ENCODE measurements at regions not wholly inside any gene's neighbourhood (a gene's known extent, or its start where the extent isn't known, plus 50 kb on each side); places are given as distances from the start of the nearest gene placed in this dataset.

GRCh38 chr20:52433326-52434040 lies 241.9 kb upstream of the ZFP64 start (continued):
- TF ChIP-seq, protein P1, sequence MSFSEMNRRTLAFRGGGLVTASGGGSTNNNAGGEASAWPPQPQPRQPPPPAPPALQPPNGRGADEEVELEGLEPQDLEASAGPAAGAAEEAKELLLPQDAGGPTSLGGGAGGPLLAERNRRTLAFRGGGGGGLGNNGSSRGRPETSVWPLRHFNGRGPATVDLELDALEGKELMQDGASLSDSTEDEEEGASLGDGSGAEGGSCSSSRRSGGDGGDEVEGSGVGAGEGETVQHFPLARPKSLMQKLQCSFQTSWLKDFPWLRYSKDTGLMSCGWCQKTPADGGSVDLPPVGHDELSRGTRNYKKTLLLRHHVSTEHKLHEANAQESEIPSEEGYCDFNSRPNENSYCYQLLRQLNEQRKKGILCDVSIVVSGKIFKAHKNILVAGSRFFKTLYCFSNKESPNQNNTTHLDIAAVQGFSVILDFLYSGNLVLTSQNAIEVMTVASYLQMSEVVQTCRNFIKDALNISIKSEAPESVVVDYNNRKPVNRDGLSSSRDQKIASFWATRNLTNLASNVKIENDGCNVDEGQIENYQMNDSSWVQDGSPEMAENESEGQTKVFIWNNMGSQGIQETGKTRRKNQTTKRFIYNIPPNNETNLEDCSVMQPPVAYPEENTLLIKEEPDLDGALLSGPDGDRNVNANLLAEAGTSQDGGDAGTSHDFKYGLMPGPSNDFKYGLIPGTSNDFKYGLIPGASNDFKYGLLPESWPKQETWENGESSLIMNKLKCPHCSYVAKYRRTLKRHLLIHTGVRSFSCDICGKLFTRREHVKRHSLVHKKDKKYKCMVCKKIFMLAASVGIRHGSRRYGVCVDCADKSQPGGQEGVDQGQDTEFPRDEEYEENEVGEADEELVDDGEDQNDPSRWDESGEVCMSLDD (CRISPR knock-in tag; IDR thresholded peaks at IDR 0.05; ENCODE audit: borderline replicate concordance) = peak; percentile 67; the same call in 1 of the 2 replicates
- no peak for TF ChIP-seq DNMT3B (CRISPR knock-in tag; conservative IDR thresholded peaks at IDR 0.05)
- peak; percentile 84; the same call in 1 of the 2 replicates for TF ChIP-seq SALL1 (CRISPR knock-in tag; IDR thresholded peaks at IDR 0.05)
- peak; percentile 52; the same call in 1 of the 2 replicates for TF ChIP-seq GATAD1 (CRISPR knock-in tag; IDR thresholded peaks at IDR 0.05)
- peak; percentile 93 for TF ChIP-seq GATAD2A (CRISPR knock-in tag; IDR thresholded peaks at IDR 0.05)
- TF ChIP-seq, protein P2, sequence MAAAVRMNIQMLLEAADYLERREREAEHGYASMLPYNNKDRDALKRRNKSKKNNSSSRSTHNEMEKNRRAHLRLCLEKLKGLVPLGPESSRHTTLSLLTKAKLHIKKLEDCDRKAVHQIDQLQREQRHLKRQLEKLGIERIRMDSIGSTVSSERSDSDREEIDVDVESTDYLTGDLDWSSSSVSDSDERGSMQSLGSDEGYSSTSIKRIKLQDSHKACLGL (CRISPR knock-in tag; IDR thresholded peaks at IDR 0.05) = no peak
- TF ChIP-seq, protein P3, sequence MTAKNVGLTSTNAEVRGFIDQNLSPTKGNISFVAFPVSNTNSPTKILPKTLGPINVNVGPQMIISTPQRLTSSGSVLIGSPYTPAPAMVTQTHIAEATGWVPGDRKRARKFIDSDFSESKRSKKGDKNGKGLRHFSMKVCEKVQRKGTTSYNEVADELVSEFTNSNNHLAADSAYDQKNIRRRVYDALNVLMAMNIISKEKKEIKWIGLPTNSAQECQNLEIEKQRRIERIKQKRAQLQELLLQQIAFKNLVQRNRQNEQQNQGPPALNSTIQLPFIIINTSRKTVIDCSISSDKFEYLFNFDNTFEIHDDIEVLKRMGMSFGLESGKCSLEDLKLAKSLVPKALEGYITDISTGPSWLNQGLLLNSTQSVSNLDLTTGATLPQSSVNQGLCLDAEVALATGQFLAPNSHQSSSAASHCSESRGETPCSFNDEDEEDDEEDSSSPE (CRISPR knock-in tag; IDR thresholded peaks at IDR 0.05) = 0 out of 2 replicates have a peak, but pooled peaks have one; percentile 30
- TF ChIP-seq RFX5 (IDR thresholded peaks at IDR 0.05; ENCODE audit: low read depth, low read length) = no peak
- no peak for TF ChIP-seq ZNF530 (CRISPR knock-in tag; IDR thresholded peaks at IDR 0.05; ENCODE audit: low read depth)
- TF ChIP-seq ZBTB26 (CRISPR knock-in tag; IDR thresholded peaks at IDR 0.05; ENCODE audit: borderline replicate concordance) = no peak
- TF ChIP-seq ZNF615 (CRISPR knock-in tag; IDR thresholded peaks at IDR 0.05; ENCODE audit: borderline replicate concordance) = no peak
- no peak for TF ChIP-seq DDIT3 (CRISPR knock-in tag; IDR thresholded peaks at IDR 0.05)
- no peak for TF ChIP-seq ATM (IDR thresholded peaks at IDR 0.05; ENCODE audit: borderline replicate concordance)
- TF ChIP-seq HIC2 (CRISPR knock-in tag; IDR thresholded peaks at IDR 0.05; ENCODE audit: low read depth) = peak; percentile 43; the same call in 1 of the 2 replicates
- no peak for TF ChIP-seq FOXK2 (IDR thresholded peaks at IDR 0.05)
- no peak for TF ChIP-seq ZNF672 (CRISPR knock-in tag; IDR thresholded peaks at IDR 0.05)
- TF ChIP-seq ASH2L (IDR thresholded peaks at IDR 0.05; ENCODE audit: insufficient read length, low read depth, low read length) = no peak
- TF ChIP-seq ETV5 (CRISPR knock-in tag; IDR thresholded peaks at IDR 0.05; ENCODE audit: borderline replicate concordance) = peak; percentile 90
- no peak for TF ChIP-seq STAG1 (CRISPR knock-in tag; IDR thresholded peaks at IDR 0.05)
- TF ChIP-seq PITX1 (CRISPR knock-in tag; IDR thresholded peaks at IDR 0.05) = peak; percentile 94
- no peak for TF ChIP-seq EEA1 (CRISPR knock-in tag; IDR thresholded peaks at IDR 0.05; ENCODE audit: borderline replicate concordance)
- TF ChIP-seq ZNF776 (CRISPR knock-in tag; IDR thresholded peaks at IDR 0.05) = no peak
- TF ChIP-seq ZIK1 (CRISPR knock-in tag; IDR thresholded peaks at IDR 0.05; ENCODE audit: borderline replicate concordance, low read depth) = no peak
- TF ChIP-seq TOE1 (CRISPR knock-in tag; IDR thresholded peaks at IDR 0.05) = no peak
